Panc1 (cell line): ENCODE measurements at regions not wholly inside any gene's neighbourhood (a gene's known extent, or its start where the extent isn't known, plus 50 kb on each side); places are given as distances from the start of the nearest gene placed in this dataset.
"Not testable (repeated sequence)": the region's sequence is repeated elsewhere in the genome, so short reads cannot be mapped to it uniquely, and the experiment has no call there.

Source experiments
- POLR2AphosphoS5 ChIP-seq: IDR thresholded peaks from 2 replicates; pipeline ENCODE4 v1.6.1; 2012; ENCODE audit warnings: mild to moderate bottlenecking, low read depth, low read length, moderate library complexity
- SIN3A ChIP-seq: IDR thresholded peaks from 2 replicates; pipeline ENCODE4 v1.6.1; 2012; ENCODE audit warnings: low read depth, mild to moderate bottlenecking, low read length, moderate library complexity, borderline replicate concordance; ENCODE audit not compliant: insufficient read depth
- TCF7L2 ChIP-seq: IDR thresholded peaks from 2 replicates; pipeline ENCODE4 v1.6.1; 2011; ENCODE audit warnings: mild to moderate bottlenecking, low read depth, low read length, inconsistent platforms
- TF ChIP-seq, protein P1 (sequence below): fragments of 450-650 bp; IDR thresholded peaks from 2 replicates; pipeline ENCODE4 v1.5.1; 2017; ENCODE audit warnings: mild to moderate bottlenecking
- TF ChIP-seq, protein P2 (sequence below), 2 experiments: IDR thresholded peaks; 2 replicates each; pipeline ENCODE4 v1.6.1; 2011 to 2012; ENCODE audit warnings: low read depth in 2 of 2, control low read depth in 1 of 2, low read length in 1 of 2, mild to moderate bottlenecking in 1 of 2, moderate library complexity in 1 of 2; ENCODE audit not compliant: insufficient read depth in 1 of 2

DNA sequence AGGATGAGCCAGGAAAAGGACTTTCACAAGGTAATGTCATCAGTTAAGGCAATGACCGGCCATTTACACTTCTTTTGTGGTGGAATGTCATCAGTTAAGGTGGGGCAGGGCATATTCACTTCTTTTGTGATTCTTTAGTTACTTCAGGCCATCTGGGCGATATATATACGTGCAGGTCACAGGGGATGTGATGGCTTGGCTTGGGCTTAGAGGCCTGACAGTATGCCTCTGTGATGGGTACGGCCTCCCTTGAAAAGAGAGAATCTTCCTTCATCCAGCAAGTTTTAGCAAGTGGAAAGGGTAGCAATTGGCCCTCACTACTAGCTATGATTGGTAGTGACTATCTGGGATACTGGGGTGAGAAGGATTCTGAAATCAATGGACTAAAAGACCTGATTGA, 456.4 kb downstream of the SHISA9 start:
- TF ChIP-seq, protein P1, sequence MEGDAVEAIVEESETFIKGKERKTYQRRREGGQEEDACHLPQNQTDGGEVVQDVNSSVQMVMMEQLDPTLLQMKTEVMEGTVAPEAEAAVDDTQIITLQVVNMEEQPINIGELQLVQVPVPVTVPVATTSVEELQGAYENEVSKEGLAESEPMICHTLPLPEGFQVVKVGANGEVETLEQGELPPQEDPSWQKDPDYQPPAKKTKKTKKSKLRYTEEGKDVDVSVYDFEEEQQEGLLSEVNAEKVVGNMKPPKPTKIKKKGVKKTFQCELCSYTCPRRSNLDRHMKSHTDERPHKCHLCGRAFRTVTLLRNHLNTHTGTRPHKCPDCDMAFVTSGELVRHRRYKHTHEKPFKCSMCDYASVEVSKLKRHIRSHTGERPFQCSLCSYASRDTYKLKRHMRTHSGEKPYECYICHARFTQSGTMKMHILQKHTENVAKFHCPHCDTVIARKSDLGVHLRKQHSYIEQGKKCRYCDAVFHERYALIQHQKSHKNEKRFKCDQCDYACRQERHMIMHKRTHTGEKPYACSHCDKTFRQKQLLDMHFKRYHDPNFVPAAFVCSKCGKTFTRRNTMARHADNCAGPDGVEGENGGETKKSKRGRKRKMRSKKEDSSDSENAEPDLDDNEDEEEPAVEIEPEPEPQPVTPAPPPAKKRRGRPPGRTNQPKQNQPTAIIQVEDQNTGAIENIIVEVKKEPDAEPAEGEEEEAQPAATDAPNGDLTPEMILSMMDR = not testable (repeated sequence)
- not testable (repeated sequence) for TF ChIP-seq POLR2AphosphoS5, SIN3A, TCF7L2
- TF ChIP-seq, protein P2, sequence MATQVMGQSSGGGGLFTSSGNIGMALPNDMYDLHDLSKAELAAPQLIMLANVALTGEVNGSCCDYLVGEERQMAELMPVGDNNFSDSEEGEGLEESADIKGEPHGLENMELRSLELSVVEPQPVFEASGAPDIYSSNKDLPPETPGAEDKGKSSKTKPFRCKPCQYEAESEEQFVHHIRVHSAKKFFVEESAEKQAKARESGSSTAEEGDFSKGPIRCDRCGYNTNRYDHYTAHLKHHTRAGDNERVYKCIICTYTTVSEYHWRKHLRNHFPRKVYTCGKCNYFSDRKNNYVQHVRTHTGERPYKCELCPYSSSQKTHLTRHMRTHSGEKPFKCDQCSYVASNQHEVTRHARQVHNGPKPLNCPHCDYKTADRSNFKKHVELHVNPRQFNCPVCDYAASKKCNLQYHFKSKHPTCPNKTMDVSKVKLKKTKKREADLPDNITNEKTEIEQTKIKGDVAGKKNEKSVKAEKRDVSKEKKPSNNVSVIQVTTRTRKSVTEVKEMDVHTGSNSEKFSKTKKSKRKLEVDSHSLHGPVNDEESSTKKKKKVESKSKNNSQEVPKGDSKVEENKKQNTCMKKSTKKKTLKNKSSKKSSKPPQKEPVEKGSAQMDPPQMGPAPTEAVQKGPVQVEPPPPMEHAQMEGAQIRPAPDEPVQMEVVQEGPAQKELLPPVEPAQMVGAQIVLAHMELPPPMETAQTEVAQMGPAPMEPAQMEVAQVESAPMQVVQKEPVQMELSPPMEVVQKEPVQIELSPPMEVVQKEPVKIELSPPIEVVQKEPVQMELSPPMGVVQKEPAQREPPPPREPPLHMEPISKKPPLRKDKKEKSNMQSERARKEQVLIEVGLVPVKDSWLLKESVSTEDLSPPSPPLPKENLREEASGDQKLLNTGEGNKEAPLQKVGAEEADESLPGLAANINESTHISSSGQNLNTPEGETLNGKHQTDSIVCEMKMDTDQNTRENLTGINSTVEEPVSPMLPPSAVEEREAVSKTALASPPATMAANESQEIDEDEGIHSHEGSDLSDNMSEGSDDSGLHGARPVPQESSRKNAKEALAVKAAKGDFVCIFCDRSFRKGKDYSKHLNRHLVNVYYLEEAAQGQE (IDR thresholded peaks at IDR 0.05; ENCODE audit: insufficient read depth in 1 of 2, low read depth in 2 of 2, low read length in 1 of 2) = not testable (repeated sequence)
